GM19397 (cell line): ENCODE measurements at regions not wholly inside any gene's neighbourhood (a gene's known extent, or its start where the extent isn't known, plus 50 kb on each side); places are given as distances from the start of the nearest gene placed in this dataset.

Source experiments
- ATAC-seq: cut with Tn5 transposase; IDR thresholded peaks from one replicate; pipeline ENCODE4 v1.9.1; 2021; ENCODE audit warnings: mild to moderate bottlenecking, moderate library complexity; ENCODE audit not compliant: unreplicated experiment

GRCh38 chr5:124692950-124693349, 53.5 kb downstream of the ZNF608 start:
- ATAC-seq, result no peak

- no peak for ATAC-seq
Observed at GRCh38 chr5:124692324-124692723, 54.1 kb downstream of the ZNF608 start.

- no peak for ATAC-seq
Observed at GRCh38 chr5:124689653-124690052, 56.8 kb downstream of the ZNF608 start.

- ATAC-seq, result no peak
Observed at GRCh38 chr5:124686239-124687004, 60.0 kb downstream of the ZNF608 start.

- ATAC-seq, result no peak
Observed at GRCh38 chr5:124685404-124685930, 61.0 kb downstream of the ZNF608 start.

GRCh38 chr5:124683917-124684555, 62.4 kb downstream of the ZNF608 start:
- ATAC-seq, result no peak

- ATAC-seq, result no peak
Observed at GRCh38 chr5:124679578-124680199, 66.8 kb downstream of the ZNF608 start.

GRCh38 chr5:124678922-124679519, 67.4 kb downstream of the ZNF608 start:
- ATAC-seq, result no peak

GRCh38 chr5:124678468-124678867, 68.0 kb downstream of the ZNF608 start:
- ATAC-seq, result no peak

- ATAC-seq, result no peak
Observed at GRCh38 chr5:124677374-124678351, 68.8 kb downstream of the ZNF608 start.

GRCh38 chr5:124675931-124676846, 70.2 kb downstream of the ZNF608 start:
- ATAC-seq, result no peak

GRCh38 chr5:124671193-124671592, 75.2 kb downstream of the ZNF608 start:
- ATAC-seq, result no peak

GRCh38 chr5:124670722-124671184, 75.7 kb downstream of the ZNF608 start:
- no peak for ATAC-seq

GRCh38 chr5:124669956-124670721, 76.3 kb downstream of the ZNF608 start:
- no peak for ATAC-seq

GRCh38 chr5:124669300-124669648, 77.2 kb downstream of the ZNF608 start:
- ATAC-seq, result no peak

GRCh38 chr5:124668353-124669299, 77.8 kb downstream of the ZNF608 start:
- no peak for ATAC-seq

- no peak for ATAC-seq
Observed at GRCh38 chr5:124665625-124666024, 80.8 kb downstream of the ZNF608 start.
